ENCODE measurements at regions not wholly inside any gene's neighbourhood (a gene's known extent, or its start where the extent isn't known, plus 50 kb on each side); places are given as distances from the start of the nearest gene placed in this dataset.
"Not testable (repeated sequence)": the region's sequence is repeated elsewhere in the genome, so short reads cannot be mapped to it uniquely, and the experiment has no call there.

GRCh38 chr1:81738875-81739274 lies 61.9 kb upstream of the ADGRL2 start:
- H3K4me3 ChIP-seq (ENCODE audit: low read depth, low read length) = no peak overlapping the region

- H3K4me3 ChIP-seq (ENCODE audit: low read depth, low read length) = no peak overlapping the region
Observed at GRCh38 chr1:81733480-81733879, 67.3 kb upstream of the ADGRL2 start.

GRCh38 chr1:81731989-81732388 lies 68.7 kb upstream of the ADGRL2 start:
- no peak overlapping the region for H3K4me3 ChIP-seq (ENCODE audit: low read depth, low read length)

GRCh38 chr1:81730881-81731280 lies 69.9 kb upstream of the ADGRL2 start:
- no peak overlapping the region for H3K4me3 ChIP-seq (ENCODE audit: low read depth, low read length)

- H3K4me3 ChIP-seq (ENCODE audit: low read depth, low read length) = not testable (repeated sequence)
Observed at GRCh38 chr1:81730299-81730698, 70.4 kb upstream of the ADGRL2 start.

GRCh38 chr1:81729818-81730217 lies 70.9 kb upstream of the ADGRL2 start:
- H3K4me3 ChIP-seq (ENCODE audit: low read depth, low read length) = no peak overlapping the region

- H3K4me3 ChIP-seq (ENCODE audit: low read depth, low read length) = no peak overlapping the region
Observed at GRCh38 chr1:81729239-81729638, 71.5 kb upstream of the ADGRL2 start.

- H3K4me3 ChIP-seq (ENCODE audit: low read depth, low read length) = no peak overlapping the region
Observed at GRCh38 chr1:81725823-81726222, 74.9 kb upstream of the ADGRL2 start.

GRCh38 chr1:81722631-81723328 lies 78.0 kb upstream of the ADGRL2 start:
- not testable (repeated sequence) for H3K4me3 ChIP-seq (ENCODE audit: low read depth, low read length)

- not testable (repeated sequence) for H3K4me3 ChIP-seq (ENCODE audit: low read depth, low read length)
Observed at GRCh38 chr1:81720256-81720655, 80.5 kb upstream of the ADGRL2 start.

- H3K4me3 ChIP-seq (ENCODE audit: low read depth, low read length) = no peak overlapping the region
Observed at GRCh38 chr1:81717230-81717629, 83.5 kb upstream of the ADGRL2 start.

- H3K4me3 ChIP-seq (ENCODE audit: low read depth, low read length) = no peak overlapping the region
Observed at GRCh38 chr1:81715391-81715790, 85.3 kb upstream of the ADGRL2 start.

- no peak overlapping the region for H3K4me3 ChIP-seq (ENCODE audit: low read depth, low read length)
Observed at GRCh38 chr1:81714636-81715035, 86.1 kb upstream of the ADGRL2 start.

- H3K4me3 ChIP-seq (ENCODE audit: low read depth, low read length) = no peak overlapping the region
Observed at GRCh38 chr1:81712425-81712824, 88.3 kb upstream of the ADGRL2 start.

GRCh38 chr1:81710857-81711256 lies 89.9 kb upstream of the ADGRL2 start:
- no peak overlapping the region for H3K4me3 ChIP-seq (ENCODE audit: low read depth, low read length)

GRCh38 chr1:81708250-81708649 lies 92.5 kb upstream of the ADGRL2 start:
- no peak overlapping the region for H3K4me3 ChIP-seq (ENCODE audit: low read depth, low read length)

- H3K4me3 ChIP-seq (ENCODE audit: low read depth, low read length) = no peak overlapping the region
Observed at GRCh38 chr1:81706650-81707435, 93.9 kb upstream of the ADGRL2 start.

- H3K4me3 ChIP-seq (ENCODE audit: low read depth, low read length) = no peak overlapping the region
Observed at GRCh38 chr1:81703756-81704463, 96.8 kb upstream of the ADGRL2 start.

- H3K4me3 ChIP-seq (ENCODE audit: low read depth, low read length) = no peak overlapping the region
Observed at GRCh38 chr1:81703391-81703755, 97.4 kb upstream of the ADGRL2 start.

GRCh38 chr1:81702903-81703302 lies 97.8 kb upstream of the ADGRL2 start:
- no peak overlapping the region for H3K4me3 ChIP-seq (ENCODE audit: low read depth, low read length)

GRCh38 chr1:81702079-81702715 lies 98.5 kb upstream of the ADGRL2 start:
- no peak overlapping the region for H3K4me3 ChIP-seq (ENCODE audit: low read depth, low read length)

All from iPS-11a (cell line).